GM19463 (cell line): ENCODE measurements at regions not wholly inside any gene's neighbourhood (a gene's known extent, or its start where the extent isn't known, plus 50 kb on each side); places are given as distances from the start of the nearest gene placed in this dataset.

Experiments used
- ATAC-seq: cut with Tn5 transposase; IDR thresholded peaks from one replicate; pipeline ENCODE4 v1.9.1; 2021; ENCODE audit warnings: mild to moderate bottlenecking, moderate library complexity; ENCODE audit not compliant: unreplicated experiment

- ATAC-seq: no peak
These were observed 112.8 kb downstream of the SAMD5 start for GRCh38 chr6:147621263-147621662.

DNA sequence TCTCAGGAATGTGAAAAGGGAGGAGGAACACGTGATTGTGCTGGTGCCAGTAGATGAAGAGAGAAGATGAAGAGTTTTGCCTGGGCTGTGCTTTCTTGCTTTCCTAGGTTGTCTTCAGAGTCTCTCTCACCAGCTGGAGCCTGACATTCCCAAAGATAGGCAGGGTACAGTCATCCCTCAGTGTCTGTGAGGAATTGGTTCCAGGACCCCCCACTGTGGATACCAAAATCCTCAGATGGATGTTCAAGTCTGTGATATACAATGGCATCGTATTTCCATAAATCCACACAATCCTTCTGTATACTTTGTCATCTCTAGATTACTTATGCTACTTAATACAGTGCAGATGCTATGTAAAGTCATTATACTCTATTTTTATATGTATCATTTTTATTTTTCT is 113.5 kb downstream of the SAMD5 start:
- no peak for ATAC-seq

GRCh38 chr6:147624946-147625515 is 116.5 kb downstream of the SAMD5 start:
- no peak for ATAC-seq

DNA sequence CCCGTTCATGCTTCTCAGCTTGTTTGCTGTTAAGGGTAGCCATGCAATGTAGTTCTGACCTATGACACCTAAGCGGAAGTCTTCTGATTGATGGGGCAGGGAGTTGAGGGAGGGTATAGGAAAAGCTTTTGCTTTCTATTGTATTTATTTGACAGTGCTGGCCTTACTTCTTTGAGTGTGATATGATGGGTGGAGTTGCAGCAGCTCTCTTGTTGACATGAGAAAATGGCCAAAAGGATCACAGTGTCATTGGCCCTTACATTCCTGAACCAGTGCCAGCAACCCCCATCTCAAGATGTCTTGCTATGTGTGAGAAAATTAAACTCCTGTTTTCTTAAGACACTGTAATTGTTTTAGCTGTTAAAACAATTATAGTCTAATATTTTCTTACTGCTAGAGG is 117.5 kb downstream of the SAMD5 start:
- no peak for ATAC-seq

- no peak for ATAC-seq
These were observed 118.9 kb downstream of the SAMD5 start for GRCh38 chr6:147627411-147627810.

GRCh38 chr6:147633191-147633590 is 124.7 kb downstream of the SAMD5 start:
- no peak for ATAC-seq

GRCh38 chr6:147637620-147638195 is 129.2 kb downstream of the SAMD5 start:
- no peak for ATAC-seq

- ATAC-seq: no peak
These were observed 130.8 kb downstream of the SAMD5 start for GRCh38 chr6:147639279-147639678.

- no peak for ATAC-seq
These were observed 132.1 kb downstream of the SAMD5 start for GRCh38 chr6:147640606-147641005.

DNA sequence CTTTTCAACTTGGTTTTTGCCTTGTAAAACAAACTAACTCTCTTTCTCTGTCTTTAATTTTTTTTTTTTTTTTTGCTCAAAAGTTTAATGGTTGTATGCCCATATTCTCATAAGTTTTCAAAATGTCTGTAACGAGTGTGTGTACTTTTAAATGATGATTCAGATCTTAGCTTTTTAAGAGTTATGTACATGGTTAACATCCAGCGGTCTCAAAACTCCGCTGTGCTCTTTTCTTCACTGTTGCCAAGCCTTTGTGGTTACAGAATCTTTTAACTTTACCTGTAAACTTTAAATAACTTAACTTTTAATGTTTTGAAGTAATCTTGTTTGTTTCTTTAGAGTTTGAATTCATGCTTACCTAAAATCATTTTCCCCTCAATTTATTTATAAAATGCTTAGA is 133.0 kb downstream of the SAMD5 start:
- ATAC-seq: no peak

- no peak for ATAC-seq
These were observed 134.0 kb downstream of the SAMD5 start for GRCh38 chr6:147642458-147642857.

GRCh38 chr6:147643341-147644200 is 135.1 kb downstream of the SAMD5 start:
- ATAC-seq: no peak

DNA sequence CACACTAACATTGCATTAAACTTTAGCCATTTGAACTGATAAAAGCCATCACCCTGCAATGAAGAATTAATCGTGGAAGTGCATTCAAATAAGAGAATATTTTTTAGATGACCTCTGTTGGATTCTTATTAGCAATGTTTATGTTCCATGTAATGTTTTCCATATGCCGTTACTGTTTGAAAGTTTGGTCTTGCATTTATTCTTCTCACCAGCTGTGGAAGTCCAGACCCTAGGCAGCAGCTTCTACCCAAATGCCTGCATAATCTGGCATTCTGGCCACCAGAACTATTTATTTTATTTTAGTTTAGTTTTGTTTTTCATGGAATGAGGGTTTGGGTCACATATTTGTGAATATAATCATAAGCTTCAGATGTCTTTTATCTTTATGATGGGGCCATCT is 140.4 kb downstream of the SAMD5 start:
- no peak for ATAC-seq

- no peak for ATAC-seq
These were observed 143.0 kb downstream of the SAMD5 start for GRCh38 chr6:147651249-147652063.

- ATAC-seq: no peak
These were observed 145.1 kb downstream of the SAMD5 start for GRCh38 chr6:147653631-147654030.

DNA sequence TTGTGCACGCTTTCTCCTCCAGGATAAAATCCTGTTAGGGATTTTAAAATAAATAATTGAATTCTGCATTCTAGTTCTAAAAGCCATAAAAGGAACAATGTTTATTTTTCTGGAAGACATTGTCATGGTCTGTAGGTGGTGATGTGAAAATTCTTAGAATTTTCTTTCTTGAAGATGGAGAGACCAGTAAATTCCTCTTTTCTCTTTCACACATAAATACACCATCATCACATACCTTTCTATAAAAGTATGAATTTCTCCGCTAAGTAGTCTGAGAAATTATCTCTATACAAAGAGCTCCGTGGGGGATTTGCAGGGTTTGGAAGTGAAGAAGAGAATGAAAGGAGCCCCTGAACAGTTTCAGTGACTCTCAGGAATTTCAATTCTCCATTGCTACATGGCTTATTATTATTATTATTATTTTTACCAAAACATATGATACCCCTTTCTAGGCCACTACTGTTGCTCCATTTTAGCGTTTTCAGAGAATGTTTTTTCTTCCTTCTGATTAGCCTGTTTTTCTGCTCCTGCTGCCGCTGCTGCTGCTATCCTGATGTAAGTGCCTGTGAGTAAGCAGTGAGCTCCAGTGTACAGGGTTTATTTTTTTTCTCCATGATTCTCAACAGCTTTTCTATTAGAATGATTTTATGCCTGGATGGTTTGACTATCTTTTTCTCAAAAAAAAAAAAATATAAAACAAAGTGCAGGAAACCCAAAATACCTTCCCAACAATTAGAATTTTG is 145.8 kb downstream of the SAMD5 start:
- no peak for ATAC-seq

DNA sequence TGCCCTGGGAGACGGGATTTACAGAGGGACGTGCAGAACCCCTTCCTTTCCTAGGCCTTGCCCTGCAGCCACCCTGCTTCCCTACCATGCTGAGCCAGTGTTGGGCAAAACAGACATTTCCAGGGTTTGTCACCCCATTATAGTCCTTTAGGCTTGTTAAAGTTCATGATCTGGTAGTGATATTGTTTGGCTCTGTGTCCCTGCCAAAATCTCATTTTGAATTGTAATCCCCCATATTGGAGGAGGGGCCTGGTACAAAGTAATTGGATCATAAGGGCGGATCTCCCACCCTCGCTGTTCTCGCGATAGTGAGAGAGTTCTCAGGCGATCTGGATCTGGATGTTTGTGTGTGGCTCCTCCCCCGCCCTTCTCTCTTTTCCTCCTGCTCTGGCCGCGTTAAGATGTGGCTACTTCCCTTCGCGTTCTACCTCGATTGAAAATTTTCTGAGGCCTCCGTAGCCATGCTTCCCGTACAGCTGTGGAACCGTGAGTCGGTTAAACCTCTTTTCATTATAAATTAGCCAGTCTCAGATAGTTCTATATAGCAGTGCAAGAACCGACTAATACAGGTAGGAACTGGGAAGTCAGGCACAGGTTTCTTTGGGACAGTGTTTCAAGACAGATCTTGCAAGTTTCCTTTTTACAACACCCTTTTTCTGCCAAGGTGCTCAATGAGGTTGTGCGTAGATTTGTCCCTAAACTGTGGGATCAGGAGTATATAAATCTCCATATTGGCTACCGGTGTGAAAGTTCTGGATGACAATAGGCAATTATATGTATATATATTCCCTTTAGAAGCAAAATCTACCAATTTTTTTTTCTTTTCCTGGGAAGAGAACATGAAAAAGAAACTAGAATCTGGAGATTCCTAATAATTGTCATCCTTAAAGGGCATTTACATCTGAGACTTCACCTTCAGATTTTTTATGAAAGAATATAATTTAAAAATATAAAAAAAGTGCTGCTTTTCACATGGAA is 152.1 kb downstream of the SAMD5 start:
- ATAC-seq: no peak

DNA sequence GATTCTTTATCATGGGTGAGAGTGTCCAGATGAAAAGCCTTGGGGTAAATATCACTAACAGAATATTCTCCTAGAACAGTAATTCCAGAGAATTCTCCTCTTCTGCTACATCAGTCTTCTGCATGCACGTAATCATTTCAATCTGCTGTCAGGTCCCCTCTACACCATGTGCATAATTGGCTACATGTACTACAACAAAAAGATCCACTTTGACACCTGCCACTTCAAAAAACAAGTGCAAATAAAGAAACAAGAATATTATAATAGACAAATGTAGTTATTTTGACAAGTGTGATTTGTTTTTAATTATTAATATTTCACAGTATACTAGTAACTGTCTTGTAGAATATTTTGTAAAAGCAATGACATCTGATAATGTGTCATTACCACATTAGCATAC is 154.2 kb downstream of the SAMD5 start:
- no peak for ATAC-seq

DNA sequence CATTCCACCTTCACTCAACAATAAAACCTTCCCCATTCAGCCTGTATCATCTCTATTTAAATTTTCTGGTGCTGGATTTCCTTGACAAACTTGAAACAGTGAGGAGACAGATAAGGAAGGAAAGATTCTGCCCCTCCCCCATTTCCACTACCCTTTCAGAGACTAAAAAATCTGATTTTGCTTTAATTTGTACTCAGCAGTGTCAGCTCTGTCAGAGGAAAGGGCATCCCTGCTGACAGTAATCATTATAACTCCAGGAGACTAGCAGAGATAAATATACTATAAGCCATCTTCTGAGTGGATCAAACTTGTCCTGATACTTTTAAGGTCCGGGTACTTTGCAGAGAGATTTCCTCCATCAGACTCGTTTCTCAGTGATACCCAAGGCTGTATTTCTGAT is 155.6 kb downstream of the SAMD5 start:
- ATAC-seq: no peak

GRCh38 chr6:147666255-147666654 is 157.8 kb downstream of the SAMD5 start:
- ATAC-seq: no peak
